Left lobe of liver (tissue), 2 donors: ENCODE measurements at regions not wholly inside any gene's neighbourhood (a gene's known extent, or its start where the extent isn't known, plus 50 kb on each side); places are given as distances from the start of the nearest gene placed in this dataset.

Source experiments
- ATAC-seq: fragments of 200-7000 bp; cut with Tn5 transposase; one replicate; pipeline ENCODE4 v1.9.1; 2020; ENCODE audit warnings: mild to moderate bottlenecking, moderate library complexity
- DNase-seq: peaks from one replicate; pipeline ENCODE4 v3.0.0-alpha.2; 2020; ENCODE audit warnings: low spot score
- donor health status: DM: no; HTN: no; CAD: no; lungs with moderate emphysema.
- donor health status: DM: no; HTN: yes; CAD: no.

DNA sequence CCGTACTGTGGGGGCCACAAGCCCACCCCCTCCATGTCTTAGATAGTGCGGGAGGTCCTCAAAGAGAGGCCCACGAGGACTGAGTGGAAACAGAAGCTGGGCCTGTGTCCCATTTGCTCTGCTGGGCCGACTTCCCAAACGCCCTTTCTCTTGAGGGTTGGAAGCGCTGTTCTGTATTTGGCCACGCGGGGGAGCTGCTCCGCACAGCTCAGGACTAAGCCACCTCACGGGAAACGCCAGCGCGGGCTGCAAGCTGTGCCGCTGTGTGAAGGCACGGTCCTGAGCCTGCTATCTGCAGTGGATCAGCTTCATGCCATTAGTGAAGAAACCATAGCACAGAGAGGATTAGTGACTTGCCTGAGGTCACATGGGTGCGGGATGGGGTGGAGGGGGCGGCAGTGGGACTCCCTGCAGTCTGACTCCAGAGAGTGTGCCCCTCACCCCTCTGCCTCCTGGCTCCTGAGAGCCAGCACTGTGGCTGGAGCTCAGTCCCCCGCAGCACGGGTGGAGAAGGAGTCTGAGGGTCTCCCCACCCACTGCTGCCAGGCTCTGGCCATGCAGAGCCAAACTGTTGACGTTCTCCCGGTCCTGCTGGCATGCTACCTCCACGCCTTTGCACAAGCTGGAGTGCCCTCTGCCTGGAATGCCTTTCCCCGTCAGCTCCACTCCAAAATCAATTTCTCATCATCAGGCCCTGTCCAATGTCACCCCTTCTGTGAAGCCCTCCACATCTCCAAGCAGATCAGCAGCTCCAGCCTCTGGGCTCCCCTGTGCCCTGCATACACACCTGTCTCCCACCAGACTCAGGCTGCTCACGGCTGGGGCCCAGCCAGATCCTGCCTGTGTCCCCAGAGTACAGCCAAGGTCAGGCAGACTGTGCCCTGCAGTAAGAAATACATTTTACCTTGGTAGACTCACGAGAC lies 51.5 kb upstream of the LRRC32 start:
- DNase-seq (peak; percentile 86), ATAC-seq (peak; percentile 97)

DNA sequence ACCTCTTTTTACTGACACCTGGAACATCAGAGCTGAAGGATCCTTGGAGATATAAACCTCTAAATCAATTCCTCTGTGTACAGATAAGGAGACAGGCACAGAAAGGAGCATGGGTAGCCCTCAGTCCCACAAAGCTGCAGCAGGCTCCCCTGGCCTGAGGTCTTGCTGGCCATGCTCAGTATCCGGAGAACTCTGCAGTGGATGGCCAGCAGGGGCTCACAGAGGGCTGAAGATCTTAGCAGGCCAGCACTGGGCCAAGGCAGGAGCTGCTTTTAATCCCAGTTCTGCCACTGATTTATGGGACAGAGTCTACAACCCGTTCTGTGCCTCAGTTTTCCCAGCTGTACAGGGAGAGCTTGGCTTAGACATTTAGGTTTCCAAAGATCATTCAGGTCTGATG lies 52.6 kb upstream of the LRRC32 start:
- DNase-seq (no peak), ATAC-seq (no peak)

DNA sequence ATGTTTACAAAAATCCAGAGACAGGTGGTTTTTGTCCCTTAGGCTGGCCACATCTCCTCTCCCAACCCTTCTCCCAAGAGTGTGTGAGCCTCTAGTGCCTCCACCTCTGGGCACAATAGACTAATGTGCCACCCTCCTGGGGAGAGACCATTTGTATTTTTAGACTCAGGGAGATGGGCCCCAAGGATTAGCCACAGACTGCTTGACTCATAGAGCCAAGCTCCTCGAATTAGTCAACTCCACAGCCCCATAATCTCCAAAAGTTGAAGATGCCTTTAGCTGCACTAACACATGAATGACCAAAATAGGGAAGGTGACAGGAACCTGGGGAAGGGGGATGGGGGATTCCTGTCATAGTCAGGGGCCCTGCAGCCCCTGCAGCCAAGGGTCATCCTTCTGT lies 53.0 kb upstream of the LRRC32 start:
- ATAC-seq (no peak), DNase-seq (no peak)

DNA sequence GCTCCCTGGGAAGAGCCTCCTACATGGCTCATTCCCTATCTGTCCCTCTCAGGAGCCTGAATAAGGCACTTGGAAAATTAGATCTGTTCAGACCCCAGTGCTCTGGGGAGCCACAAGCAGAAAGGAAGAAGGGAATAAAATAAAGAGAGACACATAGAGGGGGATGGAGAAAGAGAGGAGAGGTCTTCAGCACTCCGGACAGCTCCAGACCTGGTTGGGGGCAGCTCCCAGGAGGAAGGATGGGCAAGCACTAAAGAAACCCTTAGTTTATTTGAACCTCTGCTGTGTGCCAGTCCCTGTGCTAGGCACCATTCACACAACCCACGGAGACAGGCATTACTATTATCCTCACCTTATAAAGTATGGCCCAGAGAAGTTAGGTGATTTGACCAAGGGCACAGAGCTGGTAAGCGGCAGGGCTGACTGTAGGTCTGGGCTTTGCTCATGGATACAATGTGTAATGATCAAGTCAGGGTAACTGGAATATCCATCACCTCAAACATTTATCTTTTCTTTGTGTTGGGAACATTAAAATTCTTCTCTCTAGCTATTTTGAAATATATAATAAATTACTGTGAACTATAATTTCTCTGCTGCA lies 53.7 kb upstream of the LRRC32 start:
- ATAC-seq (no peak), DNase-seq (no peak)

DNA sequence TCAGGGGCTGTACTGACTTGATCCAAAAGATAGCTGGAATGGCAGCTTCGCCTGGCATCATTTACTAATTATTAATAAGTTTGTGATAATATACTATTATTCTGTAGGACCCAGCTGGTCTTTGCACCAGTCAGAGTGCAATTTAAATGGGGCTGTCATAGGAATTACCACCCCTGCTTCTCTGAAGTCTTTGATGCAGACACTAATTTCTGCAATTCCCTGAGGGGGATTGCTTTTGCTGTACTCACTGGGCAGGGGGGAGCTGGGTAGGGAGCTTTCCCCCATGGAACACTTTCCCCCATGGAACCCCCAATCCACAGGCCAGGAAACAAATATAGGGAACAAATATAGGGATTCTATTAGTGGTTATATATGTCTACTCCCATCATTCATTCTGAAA lies 54.9 kb upstream of the TSKU start:
- no peak for DNase-seq
- no peak for ATAC-seq

DNA sequence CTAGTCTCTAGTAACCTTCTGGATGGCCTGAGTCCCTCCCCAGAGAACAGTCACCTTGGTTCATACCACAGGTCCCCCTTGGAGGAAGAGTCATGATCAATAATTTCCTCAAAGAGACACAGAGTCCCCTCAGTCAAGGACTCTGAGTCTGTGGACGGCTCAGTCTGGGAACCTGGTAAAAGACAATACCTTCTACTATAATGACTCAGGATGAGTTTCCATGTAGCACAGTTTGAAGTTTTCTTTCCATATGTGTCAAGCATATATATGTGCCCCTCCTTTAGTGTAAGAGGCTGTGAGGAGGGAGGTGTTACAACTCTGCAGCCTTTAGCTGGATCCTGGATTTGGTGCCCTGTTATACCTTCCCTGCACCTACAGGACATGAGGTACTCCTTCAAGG lies 54.4 kb upstream of the TSKU start:
- no peak for ATAC-seq
- no peak for DNase-seq

DNA sequence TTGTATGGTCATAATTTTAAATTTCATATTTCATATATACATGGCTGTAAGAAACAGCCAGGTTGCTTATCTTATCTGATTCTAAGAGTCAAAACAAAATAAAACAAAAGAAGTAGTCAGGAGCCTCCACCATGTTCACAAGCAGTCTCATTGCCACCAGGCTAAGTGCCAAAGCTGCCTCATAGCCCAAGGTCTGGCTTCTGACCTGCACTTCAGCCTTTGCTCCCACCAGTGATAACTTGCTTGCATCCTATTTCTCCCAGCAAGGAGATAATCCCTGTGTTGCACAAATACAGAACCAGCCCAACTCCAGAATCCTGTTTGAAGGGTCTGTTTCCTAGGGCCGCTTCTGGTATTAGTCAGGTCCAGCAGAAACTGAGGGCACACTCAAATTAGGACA lies 53.9 kb upstream of the TSKU start:
- DNase-seq, result peak; percentile 58
- ATAC-seq, result peak; percentile 62

DNA sequence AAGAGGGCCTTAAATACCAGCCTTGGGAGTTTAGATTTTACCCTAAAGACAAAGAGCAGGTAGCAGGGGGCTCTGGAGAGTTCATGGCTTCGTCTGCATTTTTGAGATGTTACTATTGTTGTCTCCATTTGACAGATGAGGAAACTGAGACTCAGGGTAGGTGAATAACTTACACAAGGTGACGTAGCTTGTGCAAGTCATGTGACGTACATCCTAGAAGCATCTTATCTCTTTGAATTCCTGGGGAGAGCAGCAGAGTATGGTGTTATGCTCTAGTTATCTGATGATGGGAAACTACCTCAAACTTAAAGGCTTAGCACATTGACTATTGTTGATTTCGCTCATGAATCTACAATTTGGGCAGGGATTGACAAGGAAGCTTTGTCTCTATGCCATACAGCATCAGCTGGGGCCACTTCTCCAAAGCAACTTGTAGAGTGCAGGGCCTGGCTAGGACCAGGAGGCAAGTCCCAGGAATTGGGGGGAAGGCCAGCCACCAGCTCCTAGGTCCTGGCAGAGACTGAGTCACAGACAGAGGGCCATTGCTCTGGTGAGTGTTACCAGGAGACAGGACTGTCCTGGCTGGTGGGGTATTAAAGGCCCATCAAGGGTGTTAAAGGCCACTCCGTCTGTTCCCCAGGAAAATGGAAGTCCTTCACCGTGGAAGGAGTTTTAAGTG lies 52.1 kb upstream of the TSKU start:
- no peak for DNase-seq

DNA sequence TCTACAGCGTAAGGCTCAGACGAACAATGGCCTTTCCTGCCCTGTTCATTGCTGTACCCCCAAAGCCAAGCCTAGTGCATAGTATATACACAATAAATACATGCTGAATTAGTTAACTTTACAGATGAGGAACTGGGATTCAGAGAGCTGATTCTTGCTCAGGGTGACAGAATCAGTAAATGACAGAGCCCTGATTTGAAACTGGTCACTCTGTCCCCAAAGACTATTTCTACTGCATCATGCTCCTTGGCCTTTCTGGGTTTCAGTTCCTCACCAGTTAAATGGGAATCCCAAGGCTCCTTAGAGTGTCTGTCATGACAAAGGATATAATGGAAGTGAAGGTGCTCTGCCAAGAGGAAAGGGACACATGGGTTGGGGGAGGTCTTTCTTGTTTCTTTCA lies 50.5 kb upstream of the TSKU start:
- DNase-seq (no peak), ATAC-seq (no peak)

More for the DNA sequence above, 52.1 kb upstream of the TSKU start:
- ATAC-seq, result no peak
